HFF-Myc (cell line): ENCODE measurements at regions not wholly inside any gene's neighbourhood (a gene's known extent, or its start where the extent isn't known, plus 50 kb on each side); places are given as distances from the start of the nearest gene placed in this dataset.
A peak's percentile ranks its signal among the peaks of the same experiment; 100 is the strongest.

Source experiments
- DNase-seq: peaks from one replicate; pipeline ENCODE4 v3.0.0-alpha.2; 2011; ENCODE audit warnings: low read depth; ENCODE audit errors: extremely low read depth
- H3K4me3 ChIP-seq: replicated peaks from 2 replicates; pipeline ENCODE4 v1.5.1; 2011; ENCODE audit warnings: low read depth, mild to moderate bottlenecking, control low read depth, low read length
- TF ChIP-seq, protein P1 (sequence below): IDR thresholded peaks from 2 replicates; pipeline ENCODE4 v1.5.1; 2012; ENCODE audit warnings: mild to moderate bottlenecking, low read depth, low read length, control low read depth; ENCODE audit errors: missing control alignments

DNA sequence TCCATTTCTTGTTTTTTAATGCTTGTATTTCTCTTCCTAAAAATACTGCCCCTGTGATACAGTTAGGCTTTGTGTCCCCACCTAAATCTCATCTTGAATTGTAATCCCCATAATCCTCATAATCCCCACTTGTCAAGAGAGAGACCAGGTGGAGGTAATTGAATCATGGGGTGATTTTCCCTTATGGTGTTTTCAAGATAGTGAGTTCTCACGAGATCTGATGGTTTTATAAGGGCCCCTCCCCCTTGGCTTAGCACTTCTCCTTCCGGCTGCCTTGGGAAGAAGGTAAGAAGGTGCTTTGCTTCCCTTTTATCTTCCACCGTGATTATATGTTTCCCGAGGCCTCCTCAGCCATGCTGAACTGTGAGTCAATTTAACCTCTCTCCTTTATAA, 227.4 kb downstream of the MAN2A1 start:
- TF ChIP-seq, protein P1, sequence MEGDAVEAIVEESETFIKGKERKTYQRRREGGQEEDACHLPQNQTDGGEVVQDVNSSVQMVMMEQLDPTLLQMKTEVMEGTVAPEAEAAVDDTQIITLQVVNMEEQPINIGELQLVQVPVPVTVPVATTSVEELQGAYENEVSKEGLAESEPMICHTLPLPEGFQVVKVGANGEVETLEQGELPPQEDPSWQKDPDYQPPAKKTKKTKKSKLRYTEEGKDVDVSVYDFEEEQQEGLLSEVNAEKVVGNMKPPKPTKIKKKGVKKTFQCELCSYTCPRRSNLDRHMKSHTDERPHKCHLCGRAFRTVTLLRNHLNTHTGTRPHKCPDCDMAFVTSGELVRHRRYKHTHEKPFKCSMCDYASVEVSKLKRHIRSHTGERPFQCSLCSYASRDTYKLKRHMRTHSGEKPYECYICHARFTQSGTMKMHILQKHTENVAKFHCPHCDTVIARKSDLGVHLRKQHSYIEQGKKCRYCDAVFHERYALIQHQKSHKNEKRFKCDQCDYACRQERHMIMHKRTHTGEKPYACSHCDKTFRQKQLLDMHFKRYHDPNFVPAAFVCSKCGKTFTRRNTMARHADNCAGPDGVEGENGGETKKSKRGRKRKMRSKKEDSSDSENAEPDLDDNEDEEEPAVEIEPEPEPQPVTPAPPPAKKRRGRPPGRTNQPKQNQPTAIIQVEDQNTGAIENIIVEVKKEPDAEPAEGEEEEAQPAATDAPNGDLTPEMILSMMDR: no peak
- DNase-seq: no peak
- no peak overlapping the region for H3K4me3 ChIP-seq

DNA sequence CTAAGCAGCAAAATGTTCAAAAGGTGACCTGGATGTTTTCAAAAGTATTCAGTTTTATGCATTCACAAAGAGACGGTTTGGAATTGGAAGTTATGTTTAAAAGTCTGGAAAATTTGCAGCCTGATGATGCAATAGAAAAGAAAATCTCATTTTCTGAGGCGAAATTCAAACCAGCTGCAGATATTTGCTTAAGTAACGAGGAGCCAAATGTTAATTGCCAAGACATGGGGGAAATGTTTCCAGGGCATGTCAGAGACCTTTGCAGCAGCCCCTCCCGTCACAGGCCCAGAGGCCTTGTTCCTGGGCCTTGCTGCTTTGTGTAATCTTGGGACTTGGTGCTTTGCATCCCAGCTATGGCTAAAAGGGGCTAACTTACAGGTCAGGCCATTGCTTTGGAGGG, 228.2 kb downstream of the MAN2A1 start:
- TF ChIP-seq, protein P1: no peak
- no peak overlapping the region for H3K4me3 ChIP-seq
- DNase-seq: peak; percentile 7

DNA sequence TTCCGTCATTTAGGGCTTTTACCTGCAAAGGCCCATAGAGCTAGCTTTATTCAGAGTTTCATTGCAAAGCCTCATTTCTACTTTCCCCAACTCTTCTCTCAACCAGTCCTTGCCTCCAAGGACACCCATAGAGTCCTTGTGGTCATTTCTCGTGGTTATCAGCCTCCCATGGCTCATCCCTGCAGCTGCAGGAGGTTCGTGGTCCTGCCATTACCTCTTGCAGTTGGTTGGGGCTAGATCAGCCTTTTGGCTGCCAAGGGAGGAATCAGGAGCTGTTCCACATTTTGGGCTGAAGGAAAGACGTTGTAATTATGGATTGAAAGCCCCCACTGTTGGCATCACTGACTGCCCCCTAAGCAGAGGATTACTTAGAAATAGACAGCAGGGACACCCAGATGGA, 231.0 kb downstream of the MAN2A1 start:
- TF ChIP-seq, protein P1: no peak
- DNase-seq: no peak
- no peak overlapping the region for H3K4me3 ChIP-seq

DNA sequence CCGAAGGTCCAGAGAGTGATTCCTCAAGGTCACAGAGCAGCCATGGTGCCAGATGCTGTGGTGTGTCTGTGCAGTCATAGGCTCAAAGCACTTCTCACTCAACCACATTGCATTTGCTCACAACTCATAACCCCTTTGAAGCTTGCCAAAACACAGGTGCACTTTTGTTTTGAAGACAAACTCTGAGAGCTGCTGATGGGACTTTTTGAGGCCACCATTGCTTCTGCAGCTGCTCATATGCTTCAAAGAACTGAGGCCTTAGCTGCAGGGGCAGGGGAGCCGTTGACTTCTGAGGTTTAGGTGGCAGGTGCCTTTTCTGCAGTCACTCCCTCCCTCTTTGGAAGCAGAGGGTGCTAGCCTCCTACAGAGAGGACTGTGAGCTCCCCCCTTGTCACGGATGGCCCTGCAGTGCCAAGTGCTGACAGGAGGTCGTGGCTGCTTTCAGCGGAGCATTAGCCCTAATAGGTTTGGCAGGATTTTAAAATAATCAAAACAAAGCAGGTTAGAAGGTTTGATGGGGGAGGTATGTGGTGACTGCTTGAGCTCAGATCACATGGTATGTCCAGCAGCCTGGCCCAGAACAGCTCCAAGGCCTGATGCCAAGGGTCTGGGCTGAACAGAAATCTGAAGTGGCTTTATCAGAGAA, 232.1 kb downstream of the MAN2A1 start:
- DNase-seq: no peak
- TF ChIP-seq, protein P1: no peak
- H3K4me3 ChIP-seq: no peak overlapping the region

DNA sequence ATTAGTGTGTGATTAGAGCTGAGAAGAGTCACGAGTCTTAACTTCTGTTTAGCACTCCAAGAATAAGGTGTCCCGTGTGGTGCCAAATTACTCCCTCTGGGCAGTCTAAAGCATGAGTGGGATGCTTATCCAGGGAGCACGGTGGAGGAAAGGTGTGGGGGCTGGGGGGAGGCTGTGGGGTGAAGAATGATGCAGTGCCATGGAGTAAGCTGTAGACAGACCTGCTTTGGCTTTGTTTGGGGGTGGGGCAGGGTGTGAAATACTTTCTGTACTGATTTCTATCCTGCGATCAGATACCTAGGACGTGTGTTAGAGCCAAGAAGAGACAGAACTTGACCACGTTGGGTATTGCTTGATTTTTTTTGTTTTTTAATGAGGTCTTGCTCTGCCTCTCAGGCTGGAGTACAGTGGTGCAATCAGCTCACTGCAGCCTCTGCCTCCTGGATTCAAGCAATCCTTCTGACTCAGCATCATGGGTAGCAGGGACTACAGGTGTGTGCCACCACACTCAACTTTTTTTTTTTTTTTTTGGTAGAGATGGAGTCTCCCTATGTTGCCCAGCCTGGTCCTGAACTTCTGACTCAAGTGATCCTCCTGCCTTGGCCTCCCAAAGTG, 232.8 kb downstream of the MAN2A1 start:
- TF ChIP-seq, protein P1: no peak
- no peak overlapping the region for H3K4me3 ChIP-seq
- DNase-seq: no peak

DNA sequence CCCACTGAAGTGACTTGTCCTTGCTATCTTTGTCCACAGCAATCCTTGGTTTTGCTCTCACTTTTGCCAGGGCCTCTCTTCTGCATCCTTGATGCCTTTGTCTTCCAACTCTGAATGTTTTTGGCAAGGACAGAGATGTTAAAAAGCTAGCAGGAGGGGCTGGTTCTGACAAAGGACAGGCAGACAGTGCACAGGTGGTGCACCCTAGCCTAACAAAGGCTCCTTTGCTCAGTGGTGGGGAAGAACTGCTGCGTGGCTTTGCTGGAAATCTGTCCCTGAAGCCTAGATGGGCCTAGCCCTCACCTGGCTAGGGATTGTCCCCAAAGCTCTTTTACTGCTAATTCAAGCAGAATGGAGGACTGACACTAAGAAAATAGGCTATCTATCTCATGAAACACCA, 233.5 kb downstream of the MAN2A1 start:
- DNase-seq: no peak
- H3K4me3 ChIP-seq: no peak overlapping the region
- TF ChIP-seq, protein P1: no peak
